ENCODE measurements at regions not wholly inside any gene's neighbourhood (a gene's known extent, or its start where the extent isn't known, plus 50 kb on each side); places are given as distances from the start of the nearest gene placed in this dataset.

DNA sequence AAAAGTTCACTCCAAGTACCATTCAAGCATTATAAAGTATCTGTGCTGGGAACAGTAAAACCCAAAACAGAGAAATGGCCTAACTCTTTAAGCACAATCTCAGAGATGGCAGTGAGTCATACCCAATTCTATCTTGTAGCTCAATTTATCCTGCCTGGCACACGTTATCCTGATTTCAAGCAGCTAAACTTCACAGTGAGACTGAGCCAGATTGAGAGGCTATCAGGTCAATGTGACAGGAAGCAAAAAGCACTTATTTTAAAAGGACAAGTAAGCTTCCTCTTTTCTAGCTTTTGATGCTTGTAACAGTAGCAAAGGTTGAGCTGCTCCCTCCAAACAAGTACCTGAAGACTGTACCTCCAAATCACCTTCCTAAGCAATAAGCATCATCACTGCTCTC, 324.9 kb downstream of the NAF1 start:
- no peaks in the 10 kb centered on the region for H3K27me3 ChIP-seq (ENCODE audit: control insufficient read depth, insufficient read depth, low read length)
- H3K4me1 ChIP-seq (ENCODE audit: control insufficient read depth, insufficient read depth, low read length), result no peaks in the 10 kb centered on the region
- no TSS peak for BruUV-seq (replicated peaks)
- H3K27ac ChIP-seq (ENCODE audit: low read length), result no peak overlapping the region
- no peaks in the 10 kb centered on the region for H3K36me3 ChIP-seq (ENCODE audit: control insufficient read depth, insufficient read depth, low read length)
- TF ChIP-seq, protein P1, sequence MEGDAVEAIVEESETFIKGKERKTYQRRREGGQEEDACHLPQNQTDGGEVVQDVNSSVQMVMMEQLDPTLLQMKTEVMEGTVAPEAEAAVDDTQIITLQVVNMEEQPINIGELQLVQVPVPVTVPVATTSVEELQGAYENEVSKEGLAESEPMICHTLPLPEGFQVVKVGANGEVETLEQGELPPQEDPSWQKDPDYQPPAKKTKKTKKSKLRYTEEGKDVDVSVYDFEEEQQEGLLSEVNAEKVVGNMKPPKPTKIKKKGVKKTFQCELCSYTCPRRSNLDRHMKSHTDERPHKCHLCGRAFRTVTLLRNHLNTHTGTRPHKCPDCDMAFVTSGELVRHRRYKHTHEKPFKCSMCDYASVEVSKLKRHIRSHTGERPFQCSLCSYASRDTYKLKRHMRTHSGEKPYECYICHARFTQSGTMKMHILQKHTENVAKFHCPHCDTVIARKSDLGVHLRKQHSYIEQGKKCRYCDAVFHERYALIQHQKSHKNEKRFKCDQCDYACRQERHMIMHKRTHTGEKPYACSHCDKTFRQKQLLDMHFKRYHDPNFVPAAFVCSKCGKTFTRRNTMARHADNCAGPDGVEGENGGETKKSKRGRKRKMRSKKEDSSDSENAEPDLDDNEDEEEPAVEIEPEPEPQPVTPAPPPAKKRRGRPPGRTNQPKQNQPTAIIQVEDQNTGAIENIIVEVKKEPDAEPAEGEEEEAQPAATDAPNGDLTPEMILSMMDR (IDR thresholded peaks at IDR 0.05), result no peak
- TF ChIP-seq TCF7L2 (IDR thresholded peaks at IDR 0.05; ENCODE audit: low read depth, low read length) (no peak), POLR2AphosphoS5 (IDR thresholded peaks at IDR 0.05; ENCODE audit: low read depth, low read length) (no peak), SIN3A (IDR thresholded peaks at IDR 0.05; ENCODE audit: borderline replicate concordance, insufficient read depth, low read depth, low read length) (no peak)
- TF ChIP-seq, protein P2, sequence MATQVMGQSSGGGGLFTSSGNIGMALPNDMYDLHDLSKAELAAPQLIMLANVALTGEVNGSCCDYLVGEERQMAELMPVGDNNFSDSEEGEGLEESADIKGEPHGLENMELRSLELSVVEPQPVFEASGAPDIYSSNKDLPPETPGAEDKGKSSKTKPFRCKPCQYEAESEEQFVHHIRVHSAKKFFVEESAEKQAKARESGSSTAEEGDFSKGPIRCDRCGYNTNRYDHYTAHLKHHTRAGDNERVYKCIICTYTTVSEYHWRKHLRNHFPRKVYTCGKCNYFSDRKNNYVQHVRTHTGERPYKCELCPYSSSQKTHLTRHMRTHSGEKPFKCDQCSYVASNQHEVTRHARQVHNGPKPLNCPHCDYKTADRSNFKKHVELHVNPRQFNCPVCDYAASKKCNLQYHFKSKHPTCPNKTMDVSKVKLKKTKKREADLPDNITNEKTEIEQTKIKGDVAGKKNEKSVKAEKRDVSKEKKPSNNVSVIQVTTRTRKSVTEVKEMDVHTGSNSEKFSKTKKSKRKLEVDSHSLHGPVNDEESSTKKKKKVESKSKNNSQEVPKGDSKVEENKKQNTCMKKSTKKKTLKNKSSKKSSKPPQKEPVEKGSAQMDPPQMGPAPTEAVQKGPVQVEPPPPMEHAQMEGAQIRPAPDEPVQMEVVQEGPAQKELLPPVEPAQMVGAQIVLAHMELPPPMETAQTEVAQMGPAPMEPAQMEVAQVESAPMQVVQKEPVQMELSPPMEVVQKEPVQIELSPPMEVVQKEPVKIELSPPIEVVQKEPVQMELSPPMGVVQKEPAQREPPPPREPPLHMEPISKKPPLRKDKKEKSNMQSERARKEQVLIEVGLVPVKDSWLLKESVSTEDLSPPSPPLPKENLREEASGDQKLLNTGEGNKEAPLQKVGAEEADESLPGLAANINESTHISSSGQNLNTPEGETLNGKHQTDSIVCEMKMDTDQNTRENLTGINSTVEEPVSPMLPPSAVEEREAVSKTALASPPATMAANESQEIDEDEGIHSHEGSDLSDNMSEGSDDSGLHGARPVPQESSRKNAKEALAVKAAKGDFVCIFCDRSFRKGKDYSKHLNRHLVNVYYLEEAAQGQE (IDR thresholded peaks at IDR 0.05; ENCODE audit: insufficient read depth in 1 of 2, low read depth in 2 of 2, low read length in 1 of 2), result no peak
- in situ Hi-C loops (cut with HindIII; ENCODE audit: low pct_unique_long_range_greater_than_20kb, low sequenced_read_pairs) (no loop called here), intact Hi-C loops (cut with micrococcal nuclease; ENCODE audit: unreplicated experiment) (no loop called here)
- POLR2A ChIA-PET, result no interaction called here
- DNase-seq (ENCODE audit: low read depth, low spot score) (no peak), ATAC-seq (no peak)
- H3K4me3 ChIP-seq (ENCODE audit: low read depth in 2 of 2, low read length in 2 of 2), result no peak overlapping the region
- H3K9me3 ChIP-seq (ENCODE audit: control insufficient read depth, insufficient read depth, low read depth, low read length), result no peaks in the 10 kb centered on the region
- CTCF ChIA-PET, result no interaction called here

DNA sequence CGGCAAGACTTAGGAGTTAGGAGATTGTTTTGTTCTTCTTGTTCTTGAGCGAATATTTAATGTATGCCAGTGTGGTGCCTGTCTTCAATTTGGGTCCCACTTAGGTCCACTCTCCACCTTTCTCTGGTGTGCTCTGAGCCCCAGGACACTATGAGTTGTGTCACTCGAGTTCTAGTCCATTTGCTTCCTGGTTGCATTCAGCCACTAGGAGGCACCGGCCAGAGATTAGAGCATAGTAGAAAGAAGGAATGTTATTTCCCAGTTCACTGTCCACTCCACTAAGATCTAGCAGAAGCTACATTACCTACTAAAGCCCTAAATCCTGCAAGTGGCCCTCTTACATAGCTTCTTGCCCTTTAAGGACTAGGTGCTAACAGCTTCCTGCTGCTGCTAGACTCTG, 326.9 kb downstream of the NAF1 start:
- no peaks in the 10 kb centered on the region for H3K27me3 ChIP-seq (ENCODE audit: control insufficient read depth, insufficient read depth, low read length)
- no TSS peak for BruUV-seq (replicated peaks)
- in situ Hi-C loops (cut with HindIII; ENCODE audit: low pct_unique_long_range_greater_than_20kb, low sequenced_read_pairs), result no loop called here
- intact Hi-C loops (cut with micrococcal nuclease; ENCODE audit: unreplicated experiment), result no loop called here
- ChIA-PET POLR2A (no interaction called here), CTCF (no interaction called here)
- H3K9me3 ChIP-seq (ENCODE audit: control insufficient read depth, insufficient read depth, low read depth, low read length), result no peaks in the 10 kb centered on the region
- no peak overlapping the region for H3K27ac ChIP-seq (ENCODE audit: low read length)
- TF ChIP-seq, protein P2 (IDR thresholded peaks at IDR 0.05; ENCODE audit: insufficient read depth in 1 of 2, low read depth in 2 of 2, low read length in 1 of 2), result no peak
- TF ChIP-seq, protein P1 (IDR thresholded peaks at IDR 0.05), result no peak; the same call in 1 of the 2 replicates
- no peak for TF ChIP-seq TCF7L2 (IDR thresholded peaks at IDR 0.05; ENCODE audit: low read depth, low read length)
- no peak for TF ChIP-seq SIN3A (IDR thresholded peaks at IDR 0.05; ENCODE audit: borderline replicate concordance, insufficient read depth, low read depth, low read length)
- no peak for TF ChIP-seq POLR2AphosphoS5 (IDR thresholded peaks at IDR 0.05; ENCODE audit: low read depth, low read length)
- no peaks in the 10 kb centered on the region for H3K4me1 ChIP-seq (ENCODE audit: control insufficient read depth, insufficient read depth, low read length)
- ATAC-seq, result no peak
- no peak overlapping the region for H3K4me3 ChIP-seq (ENCODE audit: low read depth in 2 of 2, low read length in 2 of 2)
- DNase-seq (ENCODE audit: low read depth, low spot score), result no peak
- no peaks in the 10 kb centered on the region for H3K36me3 ChIP-seq (ENCODE audit: control insufficient read depth, insufficient read depth, low read length)

Data from Panc1 (cell line).